ENCODE measurements at regions not wholly inside any gene's neighbourhood (a gene's known extent, or its start where the extent isn't known, plus 50 kb on each side); places are given as distances from the start of the nearest gene placed in this dataset.

GRCh38 chr4:126807132-126807531, 825.6 kb upstream of the INTU start:
- DNase-seq = no peak
- ChIA-PET POLR2A (no interaction called here), CTCF (no interaction called here)
- Mint-ChIP-seq H3K27me3 (no peaks in the 10 kb centered on the region), H3K27ac (no peak overlapping the region), H3K4me3 (no peak overlapping the region), H3K9me3 (peaks cover 2 to 25% (median 6%) of the 10 kb centered on the region in 5 donors), H3K36me3 (no peaks in the 10 kb centered on the region), H3K4me1 (no peaks in the 10 kb centered on the region)
- Histone ChIP-seq H3K27me3 (ENCODE audit: insufficient read depth, low read length, poor library complexity, severe bottlenecking) (no peaks in the 10 kb centered on the region), H3K4me1 (ENCODE audit: insufficient read depth, low read length) (no peaks in the 10 kb centered on the region), H3K36me3 (ENCODE audit: insufficient read depth, low read length) (no peaks in the 10 kb centered on the region), H3K27ac (ENCODE audit: low read depth, low read length) (no peak overlapping the region), H3K9me3 (ENCODE audit: low read length) (no peaks in the 10 kb centered on the region), H3K4me3 (ENCODE audit: low read length) (no peak overlapping the region)

DNA sequence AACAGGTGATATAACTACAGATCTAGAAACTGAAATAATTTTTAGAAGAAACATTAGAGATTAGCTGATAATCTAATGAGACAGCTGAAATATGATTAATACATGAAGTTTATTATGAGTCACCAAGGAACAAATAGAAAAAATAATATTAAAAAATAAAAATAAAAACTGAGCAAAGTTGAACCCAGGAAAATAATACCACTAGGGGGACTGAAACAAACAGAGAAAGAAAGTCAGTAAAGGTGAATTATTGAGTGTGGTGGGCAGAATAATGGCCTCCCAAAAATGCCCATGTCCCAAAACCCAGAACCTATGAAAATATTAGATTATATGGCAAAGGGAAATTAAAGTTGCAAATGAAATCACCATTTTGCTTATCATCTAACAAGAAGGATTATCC, 820.7 kb upstream of the INTU start:
- no peaks in the 10 kb centered on the region for H3K36me3 Mint-ChIP-seq
- no peak overlapping the region for H3K27ac Mint-ChIP-seq
- Histone ChIP-seq H3K4me3 (ENCODE audit: low read length) (no peak overlapping the region), H3K4me1 (ENCODE audit: insufficient read depth, low read length) (no peaks in the 10 kb centered on the region), H3K9me3 (ENCODE audit: low read length) (no peaks in the 10 kb centered on the region), H3K27ac (ENCODE audit: low read depth, low read length) (no peak overlapping the region), H3K27me3 (ENCODE audit: insufficient read depth, low read length, poor library complexity, severe bottlenecking) (no peaks in the 10 kb centered on the region), H3K36me3 (ENCODE audit: insufficient read depth, low read length) (no peaks in the 10 kb centered on the region)
- peaks cover 7 to 19% (median 11%) of the 10 kb centered on the region in 5 donors for H3K9me3 Mint-ChIP-seq
- no peak overlapping the region for H3K4me3 Mint-ChIP-seq
- no peaks in the 10 kb centered on the region for H3K4me1 Mint-ChIP-seq
- H3K27me3 Mint-ChIP-seq = peaks cover 0 to 2% of the 10 kb centered on the region in 2 donors
- no peak for DNase-seq
- CTCF ChIA-PET = no interaction called here
- POLR2A ChIA-PET = no interaction called here

- Mint-ChIP-seq H3K27me3 (no peaks in the 10 kb centered on the region), H3K27ac (peak overlapping the region in 1 of 8 donors; percentile 15), H3K4me3 (no peak overlapping the region), H3K4me1 (no peaks in the 10 kb centered on the region), H3K36me3 (no peaks in the 10 kb centered on the region), H3K9me3 (peaks cover 5 to 25% (median 9%) of the 10 kb centered on the region in 5 donors)
- ChIA-PET CTCF (no interaction called here), POLR2A (no interaction called here)
- no peaks in the 10 kb centered on the region for H3K27me3 ChIP-seq (ENCODE audit: insufficient read depth, low read length, poor library complexity, severe bottlenecking)
- H3K4me3 ChIP-seq (ENCODE audit: low read length) = no peak overlapping the region
- no peaks in the 10 kb centered on the region for H3K9me3 ChIP-seq (ENCODE audit: low read length)
- DNase-seq = no peak
- H3K4me1 ChIP-seq (ENCODE audit: insufficient read depth, low read length) = no peaks in the 10 kb centered on the region
- no peak overlapping the region for H3K27ac ChIP-seq (ENCODE audit: low read depth, low read length)
- no peaks in the 10 kb centered on the region for H3K36me3 ChIP-seq (ENCODE audit: insufficient read depth, low read length)
These were observed 812.1 kb upstream of the INTU start for GRCh38 chr4:126820631-126821030.

DNA sequence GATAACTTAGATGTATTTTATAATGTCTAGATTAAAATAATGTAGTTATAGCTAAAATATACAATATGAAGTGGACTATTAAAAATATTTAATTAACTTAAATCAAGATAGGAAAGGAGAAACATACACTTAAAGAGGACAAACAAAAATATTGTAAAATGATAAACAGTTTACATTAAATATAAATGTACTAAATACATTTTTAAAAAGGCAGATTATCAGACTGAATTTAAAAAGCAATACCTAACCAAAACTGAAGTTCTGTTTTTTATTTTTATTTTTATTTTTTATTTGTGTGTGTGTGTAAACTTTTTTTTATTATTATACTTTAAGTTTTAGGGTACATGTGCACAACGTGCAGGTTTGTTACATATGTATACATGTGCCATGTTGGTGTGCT, 811.6 kb upstream of the INTU start:
- H3K4me3 ChIP-seq (ENCODE audit: low read length) = no peak overlapping the region
- POLR2A ChIA-PET = no interaction called here
- H3K36me3 ChIP-seq (ENCODE audit: insufficient read depth, low read length) = no peaks in the 10 kb centered on the region
- no peaks in the 10 kb centered on the region for H3K27me3 Mint-ChIP-seq
- H3K4me3 Mint-ChIP-seq = no peak overlapping the region
- H3K27me3 ChIP-seq (ENCODE audit: insufficient read depth, low read length, poor library complexity, severe bottlenecking) = no peaks in the 10 kb centered on the region
- H3K9me3 Mint-ChIP-seq = peaks cover 3 to 25% (median 6%) of the 10 kb centered on the region in 5 donors
- no peaks in the 10 kb centered on the region for H3K4me1 ChIP-seq (ENCODE audit: insufficient read depth, low read length)
- no peak for DNase-seq
- H3K4me1 Mint-ChIP-seq = no peaks in the 10 kb centered on the region
- H3K27ac Mint-ChIP-seq = no peak overlapping the region
- no peaks in the 10 kb centered on the region for H3K36me3 Mint-ChIP-seq
- H3K27ac ChIP-seq (ENCODE audit: low read depth, low read length) = no peak overlapping the region
- CTCF ChIA-PET = no interaction called here
- no peaks in the 10 kb centered on the region for H3K9me3 ChIP-seq (ENCODE audit: low read length)

- Histone ChIP-seq H3K36me3 (ENCODE audit: insufficient read depth, low read length) (no peaks in the 10 kb centered on the region), H3K27me3 (ENCODE audit: insufficient read depth, low read length, poor library complexity, severe bottlenecking) (no peaks in the 10 kb centered on the region), H3K4me1 (ENCODE audit: insufficient read depth, low read length) (no peaks in the 10 kb centered on the region), H3K27ac (ENCODE audit: low read depth, low read length) (no peak overlapping the region), H3K4me3 (ENCODE audit: low read length) (no peak overlapping the region), H3K9me3 (ENCODE audit: low read length) (no peaks in the 10 kb centered on the region)
- Mint-ChIP-seq H3K9me3 (peaks cover 2 to 28% (median 5%) of the 10 kb centered on the region in 5 donors), H3K36me3 (no peaks in the 10 kb centered on the region), H3K4me1 (no peaks in the 10 kb centered on the region), H3K27ac (no peak overlapping the region), H3K4me3 (no peak overlapping the region), H3K27me3 (no peaks in the 10 kb centered on the region)
- no peak for DNase-seq
- CTCF ChIA-PET = no interaction called here
- POLR2A ChIA-PET = no interaction called here
These were observed 807.7 kb upstream of the INTU start for GRCh38 chr4:126825083-126825482.

DNA sequence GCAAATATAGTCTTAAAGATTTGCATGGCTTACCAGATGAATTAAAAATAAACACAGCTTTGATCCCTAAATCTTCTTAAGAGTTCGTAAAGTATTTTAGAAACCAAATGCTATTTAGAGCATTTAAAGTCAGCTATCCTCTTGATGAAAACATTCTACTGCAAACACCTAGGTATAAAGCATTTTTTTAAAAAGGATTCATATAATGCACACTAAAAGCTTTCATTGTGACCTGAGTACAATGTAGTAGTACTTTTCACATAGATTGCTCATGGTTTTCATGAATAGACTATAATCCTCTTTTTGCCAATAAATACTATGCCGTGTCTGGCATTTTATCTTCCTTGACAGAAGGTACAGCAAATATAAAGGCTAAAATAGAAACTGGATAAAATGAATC, 805.1 kb upstream of the INTU start:
- H3K4me3 Mint-ChIP-seq = no peak overlapping the region
- POLR2A ChIA-PET = no interaction called here
- CTCF ChIA-PET = no interaction called here
- H3K36me3 Mint-ChIP-seq = no peaks in the 10 kb centered on the region
- H3K4me1 Mint-ChIP-seq = no peaks in the 10 kb centered on the region
- Histone ChIP-seq H3K4me3 (ENCODE audit: low read length) (no peak overlapping the region), H3K27ac (ENCODE audit: low read depth, low read length) (no peak overlapping the region), H3K36me3 (ENCODE audit: insufficient read depth, low read length) (no peaks in the 10 kb centered on the region), H3K27me3 (ENCODE audit: insufficient read depth, low read length, poor library complexity, severe bottlenecking) (no peaks in the 10 kb centered on the region), H3K9me3 (ENCODE audit: low read length) (no peaks in the 10 kb centered on the region), H3K4me1 (ENCODE audit: insufficient read depth, low read length) (no peaks in the 10 kb centered on the region)
- H3K27ac Mint-ChIP-seq = no peak overlapping the region
- no peaks in the 10 kb centered on the region for H3K27me3 Mint-ChIP-seq
- DNase-seq = no peak
- H3K9me3 Mint-ChIP-seq = peaks cover 5 to 36% (median 8%) of the 10 kb centered on the region in 5 donors

GRCh38 chr4:126834854-126835253, 797.9 kb upstream of the INTU start:
- Mint-ChIP-seq H3K4me3 (no peak overlapping the region), H3K9me3 (peaks cover 17 to 46% (median 21%) of the 10 kb centered on the region in 5 donors), H3K4me1 (no peaks in the 10 kb centered on the region), H3K27me3 (no peaks in the 10 kb centered on the region), H3K27ac (no peak overlapping the region), H3K36me3 (no peaks in the 10 kb centered on the region)
- Histone ChIP-seq H3K36me3 (ENCODE audit: insufficient read depth, low read length) (no peaks in the 10 kb centered on the region), H3K27ac (ENCODE audit: low read depth, low read length) (no peak overlapping the region), H3K27me3 (ENCODE audit: insufficient read depth, low read length, poor library complexity, severe bottlenecking) (no peaks in the 10 kb centered on the region), H3K9me3 (ENCODE audit: low read length) (no peaks in the 10 kb centered on the region), H3K4me1 (ENCODE audit: insufficient read depth, low read length) (no peaks in the 10 kb centered on the region), H3K4me3 (ENCODE audit: low read length) (no peak overlapping the region)
- ChIA-PET CTCF (no interaction called here), POLR2A (no interaction called here)
- DNase-seq = no peak

GRCh38 chr4:126838941-126839679, 793.6 kb upstream of the INTU start:
- no peaks in the 10 kb centered on the region for H3K4me1 Mint-ChIP-seq
- H3K4me1 ChIP-seq (ENCODE audit: insufficient read depth, low read length) = no peaks in the 10 kb centered on the region
- no peaks in the 10 kb centered on the region for H3K9me3 ChIP-seq (ENCODE audit: low read length)
- DNase-seq = no peak
- no peaks in the 10 kb centered on the region for H3K27me3 ChIP-seq (ENCODE audit: insufficient read depth, low read length, poor library complexity, severe bottlenecking)
- no peak overlapping the region for H3K4me3 Mint-ChIP-seq
- no peaks in the 10 kb centered on the region for H3K36me3 Mint-ChIP-seq
- no peak overlapping the region for H3K4me3 ChIP-seq (ENCODE audit: low read length)
- no peak overlapping the region for H3K27ac ChIP-seq (ENCODE audit: low read depth, low read length)
- no peaks in the 10 kb centered on the region for H3K36me3 ChIP-seq (ENCODE audit: insufficient read depth, low read length)
- ChIA-PET CTCF (no interaction called here), POLR2A (no interaction called here)
- H3K27me3 Mint-ChIP-seq = no peaks in the 10 kb centered on the region
- peaks cover 7 to 33% (median 12%) of the 10 kb centered on the region in 5 donors for H3K9me3 Mint-ChIP-seq
- no peak overlapping the region for H3K27ac Mint-ChIP-seq
